ENCODE measurements at regions not wholly inside any gene's neighbourhood (a gene's known extent, or its start where the extent isn't known, plus 50 kb on each side); places are given as distances from the start of the nearest gene placed in this dataset.

DNA sequence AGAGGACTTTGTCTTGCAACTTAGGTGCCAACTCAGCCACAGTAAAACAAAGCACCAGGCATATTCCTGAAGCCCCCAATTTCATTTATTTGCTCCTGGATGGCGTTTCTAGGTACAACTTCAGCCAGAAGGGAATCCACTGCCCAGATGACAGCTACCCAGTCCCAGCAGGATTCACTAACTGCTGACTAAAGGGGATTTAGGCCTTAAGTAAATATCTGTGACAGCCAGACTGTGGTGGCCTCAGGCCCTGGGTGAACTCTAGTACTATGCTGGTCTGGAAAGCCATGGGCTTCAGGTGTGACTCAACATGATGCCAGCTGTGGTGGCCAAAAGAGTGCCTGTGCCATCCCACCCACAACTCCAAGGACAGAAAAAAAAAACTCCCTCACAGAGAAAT lies 396.1 kb upstream of the CCNG1 start:
- TF ChIP-seq, protein P1, sequence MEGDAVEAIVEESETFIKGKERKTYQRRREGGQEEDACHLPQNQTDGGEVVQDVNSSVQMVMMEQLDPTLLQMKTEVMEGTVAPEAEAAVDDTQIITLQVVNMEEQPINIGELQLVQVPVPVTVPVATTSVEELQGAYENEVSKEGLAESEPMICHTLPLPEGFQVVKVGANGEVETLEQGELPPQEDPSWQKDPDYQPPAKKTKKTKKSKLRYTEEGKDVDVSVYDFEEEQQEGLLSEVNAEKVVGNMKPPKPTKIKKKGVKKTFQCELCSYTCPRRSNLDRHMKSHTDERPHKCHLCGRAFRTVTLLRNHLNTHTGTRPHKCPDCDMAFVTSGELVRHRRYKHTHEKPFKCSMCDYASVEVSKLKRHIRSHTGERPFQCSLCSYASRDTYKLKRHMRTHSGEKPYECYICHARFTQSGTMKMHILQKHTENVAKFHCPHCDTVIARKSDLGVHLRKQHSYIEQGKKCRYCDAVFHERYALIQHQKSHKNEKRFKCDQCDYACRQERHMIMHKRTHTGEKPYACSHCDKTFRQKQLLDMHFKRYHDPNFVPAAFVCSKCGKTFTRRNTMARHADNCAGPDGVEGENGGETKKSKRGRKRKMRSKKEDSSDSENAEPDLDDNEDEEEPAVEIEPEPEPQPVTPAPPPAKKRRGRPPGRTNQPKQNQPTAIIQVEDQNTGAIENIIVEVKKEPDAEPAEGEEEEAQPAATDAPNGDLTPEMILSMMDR (IDR thresholded peaks at IDR 0.05; ENCODE audit: low read length) = no peak
- no peak for TF ChIP-seq EZH2 (IDR thresholded peaks at IDR 0.05; ENCODE audit: borderline replicate concordance, low read length)

Data from OCI-LY1 (cell line).